NCI-H748 (cell line): ENCODE measurements at regions not wholly inside any gene's neighbourhood (a gene's known extent, or its start where the extent isn't known, plus 50 kb on each side); places are given as distances from the start of the nearest gene placed in this dataset.

Experiments
- DNase-seq: peaks from one replicate; lab custom pipeline; 2025; ENCODE audit not compliant: unreplicated experiment; lab: John Stamatoyannopoulos, UW

GRCh38 chr10:78934532-78934898 lies 134.3 kb upstream of the ZMIZ1 start:
- no peak for DNase-seq

GRCh38 chr10:78934994-78935602 lies 133.7 kb upstream of the ZMIZ1 start:
- DNase-seq, result no peak

GRCh38 chr10:78935697-78936407 lies 132.9 kb upstream of the ZMIZ1 start:
- no peak for DNase-seq

- DNase-seq, result no peak
Measured at GRCh38 chr10:78936412-78937342, 132.1 kb upstream of the ZMIZ1 start.

- no peak for DNase-seq
Measured at GRCh38 chr10:78937393-78937792, 131.4 kb upstream of the ZMIZ1 start.

DNA sequence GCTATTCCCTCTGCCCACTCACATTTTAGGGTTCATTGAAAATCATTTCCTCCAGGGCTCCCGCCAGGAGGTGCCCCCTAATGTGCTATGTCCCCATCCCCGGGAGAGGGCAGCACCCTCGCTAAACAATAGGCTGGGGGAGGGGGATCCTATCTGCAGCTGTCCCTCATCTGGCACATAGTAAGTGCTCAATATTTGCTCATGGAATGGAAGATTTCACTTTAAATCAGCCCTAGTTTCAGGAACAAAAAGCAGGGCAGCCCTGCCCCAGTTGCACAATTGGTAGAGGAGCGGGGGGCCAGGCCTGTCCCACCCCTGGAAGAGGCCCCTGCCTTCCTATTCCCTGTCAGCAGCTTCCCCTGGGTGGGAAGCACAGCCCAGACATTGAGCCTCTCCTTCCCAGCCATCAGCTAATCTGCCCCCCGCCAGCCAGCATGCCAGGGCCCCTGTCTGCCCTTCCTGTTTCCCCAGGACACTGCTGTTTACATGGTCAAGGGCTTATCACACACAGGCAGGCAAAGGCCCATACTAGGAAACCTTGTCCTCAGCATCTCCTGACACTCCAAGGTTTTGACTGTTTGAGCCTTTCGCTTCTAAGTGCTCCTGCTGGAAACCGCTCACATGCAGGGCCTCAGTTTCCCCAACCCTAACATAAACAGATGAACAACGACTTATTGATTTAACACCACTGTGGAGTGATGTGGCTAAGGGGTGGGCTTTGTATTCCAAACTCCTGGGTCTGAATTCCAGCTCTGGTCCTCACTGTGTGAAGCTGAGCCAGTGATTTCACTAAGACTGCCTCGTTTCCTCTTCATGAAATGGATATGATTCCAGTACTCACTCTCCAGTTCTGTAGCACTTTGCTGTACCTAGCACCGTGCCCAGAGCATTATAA lies 130.7 kb upstream of the ZMIZ1 start:
- no peak for DNase-seq

- DNase-seq, result no peak
Measured at GRCh38 chr10:78938695-78939672, 129.8 kb upstream of the ZMIZ1 start.

- no peak for DNase-seq
Measured at GRCh38 chr10:78942091-78942501, 126.7 kb upstream of the ZMIZ1 start.

DNA sequence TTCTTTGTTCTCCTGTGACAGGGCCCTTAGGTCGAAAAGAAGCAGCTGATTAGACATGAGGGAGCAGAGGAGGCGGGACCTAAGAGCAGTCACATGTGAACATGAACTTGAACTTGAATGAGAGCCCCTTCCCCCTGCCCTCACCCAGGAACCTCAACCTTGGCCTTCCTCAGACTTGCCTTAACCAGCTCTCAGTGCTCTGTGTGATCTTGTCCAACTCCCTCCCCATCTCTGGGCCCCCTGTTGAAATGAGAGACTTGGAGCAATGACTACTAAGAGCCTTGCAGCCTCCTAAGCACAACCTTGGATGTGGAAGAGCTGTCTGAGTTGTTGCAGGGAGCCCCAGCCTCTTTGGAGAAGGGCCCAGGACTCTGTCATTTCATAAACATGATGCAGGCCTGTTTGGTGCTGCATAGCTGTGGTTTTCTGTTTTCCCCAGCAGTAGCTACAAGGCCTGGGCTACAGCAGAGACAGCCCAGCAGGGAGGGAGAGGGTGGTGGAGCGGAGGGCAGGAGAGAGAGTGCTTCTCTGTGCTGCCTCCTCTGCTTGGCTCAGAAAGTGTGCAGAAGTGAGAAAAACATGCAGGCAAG lies 123.9 kb upstream of the ZMIZ1 start:
- no peak for DNase-seq

DNA sequence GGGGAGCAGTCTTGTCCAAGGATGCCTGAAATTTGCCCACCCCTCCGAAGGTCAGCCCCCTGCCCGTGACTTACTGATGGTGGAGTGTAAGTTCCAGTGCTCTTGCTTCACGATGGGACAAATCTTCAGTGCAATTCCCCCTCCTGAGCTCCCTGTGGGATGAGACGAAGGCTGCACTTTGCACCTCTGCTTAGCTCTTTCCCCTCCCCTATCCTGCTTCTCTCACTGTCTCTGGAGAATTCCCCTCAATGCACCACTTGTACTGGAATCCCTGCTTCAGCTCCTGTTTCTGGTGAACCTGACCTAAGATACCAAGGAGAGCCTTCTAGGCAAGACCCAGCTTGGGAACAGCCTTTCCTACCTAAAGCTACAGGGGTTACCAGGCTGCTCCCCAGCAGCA lies 122.9 kb upstream of the ZMIZ1 start:
- DNase-seq, result no peak

DNA sequence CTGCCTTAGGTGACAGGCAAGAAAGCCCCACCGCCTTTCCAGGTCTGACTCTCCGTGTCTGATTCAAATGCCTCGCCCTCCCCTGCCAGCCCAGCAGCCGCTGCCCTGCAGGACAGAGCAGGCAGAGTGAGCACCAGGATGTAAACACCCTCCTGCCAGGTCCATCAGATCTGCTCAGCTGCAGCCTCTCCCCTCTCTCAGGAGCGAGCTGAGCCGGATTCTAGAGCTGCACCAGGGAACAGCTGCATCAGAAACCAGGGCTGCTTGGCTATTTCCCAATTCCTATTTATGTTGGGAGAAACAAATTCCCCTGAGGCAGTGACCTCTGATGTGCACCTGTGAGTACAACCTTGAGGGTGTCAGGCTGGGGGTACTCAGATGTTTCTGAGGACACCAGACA lies 121.5 kb upstream of the ZMIZ1 start:
- no peak for DNase-seq

DNA sequence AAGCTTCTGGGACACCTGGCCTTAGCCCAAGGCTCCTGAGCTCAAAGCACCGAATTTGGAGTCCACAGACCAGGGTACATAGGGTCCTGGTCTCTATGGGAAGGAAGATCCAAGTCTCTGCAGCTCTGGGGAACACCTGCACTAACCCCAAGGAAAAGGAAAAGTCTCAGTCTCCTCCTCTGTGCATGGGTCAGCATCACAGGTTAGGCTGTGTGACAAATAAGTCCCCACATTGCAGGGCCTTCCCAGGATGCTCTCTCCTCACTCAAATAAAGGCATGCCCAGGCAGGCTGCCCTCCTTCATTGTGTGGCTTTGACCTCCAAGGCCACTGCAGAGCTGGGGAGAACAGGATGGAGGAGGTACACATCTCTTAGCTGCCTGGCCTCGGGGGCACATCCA lies 121.0 kb upstream of the ZMIZ1 start:
- no peak for DNase-seq

- no peak for DNase-seq
Measured at GRCh38 chr10:78948621-78949030, 120.1 kb upstream of the ZMIZ1 start.

- DNase-seq, result peak; percentile 7
Measured at GRCh38 chr10:78950656-78951587, 117.8 kb upstream of the ZMIZ1 start.

GRCh38 chr10:78952030-78952429 lies 116.7 kb upstream of the ZMIZ1 start:
- peak; percentile 21 for DNase-seq

DNA sequence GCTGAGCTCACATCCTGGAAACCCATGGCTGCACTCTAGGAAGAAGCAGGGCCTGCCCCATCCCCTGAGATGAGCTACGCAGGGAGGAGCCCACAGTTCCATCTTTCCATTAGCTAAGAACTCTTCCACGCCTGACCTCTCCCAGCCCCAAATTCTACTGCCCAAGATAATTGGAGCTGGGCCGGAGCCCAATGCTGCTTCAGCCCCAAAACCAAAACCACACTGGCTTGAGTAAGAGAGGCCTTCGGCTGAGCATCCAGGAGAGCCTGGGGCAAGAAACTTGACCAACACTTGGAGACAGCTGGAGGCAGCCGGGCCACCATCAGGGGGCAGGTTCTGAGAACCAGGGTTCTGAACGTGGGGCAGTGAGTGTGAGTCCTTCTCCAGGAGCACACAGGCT lies 116.1 kb upstream of the ZMIZ1 start:
- no peak for DNase-seq

DNA sequence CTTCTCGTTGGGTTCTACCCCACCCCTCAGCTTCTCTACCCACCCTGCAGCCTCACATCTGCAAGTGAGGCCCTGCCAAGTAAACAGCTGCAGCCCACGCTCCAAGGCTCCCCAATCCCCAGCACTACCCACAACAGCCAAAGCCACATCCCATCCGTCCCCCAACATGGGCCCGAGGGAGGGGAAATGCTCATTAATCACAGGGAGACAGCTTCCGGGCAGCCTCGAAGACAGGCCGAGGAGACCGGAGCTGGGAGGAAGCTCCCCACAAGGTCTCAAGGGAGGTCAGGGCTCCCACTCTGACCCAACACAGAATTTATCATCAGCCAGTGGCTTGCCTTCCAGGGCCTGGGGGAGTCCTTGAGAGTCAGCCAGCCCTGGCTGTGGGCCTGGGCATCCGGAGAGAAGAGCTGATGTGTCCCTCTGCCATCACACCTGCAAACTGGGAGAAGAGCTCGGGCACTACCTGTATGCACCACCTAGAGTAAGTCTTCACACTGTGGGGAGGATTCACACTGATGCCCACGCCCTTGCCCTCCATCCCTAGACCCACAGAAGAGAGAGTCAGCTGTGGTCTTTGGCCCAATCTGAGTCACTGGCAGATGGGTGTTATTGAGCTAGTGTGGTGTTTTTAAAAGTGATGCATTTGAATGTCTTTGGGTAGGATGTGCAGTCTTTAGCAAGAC lies 115.5 kb upstream of the ZMIZ1 start:
- DNase-seq, result no peak
